Upper lobe of right lung (tissue), 1 donor: ENCODE measurements at regions not wholly inside any gene's neighbourhood (a gene's known extent, or its start where the extent isn't known, plus 50 kb on each side); places are given as distances from the start of the nearest gene placed in this dataset.
A peak's percentile ranks its signal among the peaks of the same experiment; 100 is the strongest.
"Not testable (repeated sequence)": the region's sequence is repeated elsewhere in the genome, so short reads cannot be mapped to it uniquely, and the experiment has no call there.

ENCODE experiments used
- ATAC-seq: fragments of 200-7000 bp; cut with Tn5 transposase; one replicate; pipeline ENCODE4 v1.9.1; 2020; ENCODE audit warnings: mild to moderate bottlenecking, moderate library complexity
- DNase-seq: peaks from one replicate; pipeline ENCODE4 v3.0.0-alpha.2; 2020
- H3K27ac ChIP-seq: fragments of 200-600 bp; one replicate; pipeline ENCODE4 v1.8.0; 2022
- H3K27me3 ChIP-seq: fragments of 200-600 bp; one replicate; pipeline ENCODE4 v1.8.0; 2022; ENCODE audit warnings: mild to moderate bottlenecking
- H3K36me3 ChIP-seq: fragments of 200-600 bp; one replicate; pipeline ENCODE4 v1.8.0; 2022
- H3K4me1 ChIP-seq: fragments of 200-600 bp; one replicate; pipeline ENCODE4 v1.8.0; 2022
- H3K4me3 ChIP-seq: fragments of 200-600 bp; one replicate; pipeline ENCODE4 v1.8.0; 2022; ENCODE audit warnings: mild to moderate bottlenecking
- H3K9me3 ChIP-seq: fragments of 200-600 bp; one replicate; pipeline ENCODE4 v1.8.0; 2022
- intact Hi-C: fragments of 100-400 bp; cut with DNase I; formaldehyde crosslinking; loops from one replicate; pipeline ENCODE4 v1.11.0; 2022
- TF ChIP-seq, protein P1 (sequence below): fragments of 200-600 bp; IDR thresholded peaks from one replicate; pipeline ENCODE4 v1.8.0; 2022; ENCODE audit warnings: antibody characterized with exemption
- donor health status: DM: no; HTN: yes; CAD: no; lungs with severe emphysema.

GRCh38 chr16:35794896-35795295, 2335.5 kb downstream of the TP53TG3F start:
- H3K4me3 ChIP-seq, result no peak overlapping the region
- intact Hi-C loops, result no loop called here

GRCh38 chr16:35795361-35796029, 2336.1 kb downstream of the TP53TG3F start:
- Histone ChIP-seq H3K27me3 (no peaks in the 10 kb centered on the region), H3K36me3 (no peaks in the 10 kb centered on the region), H3K4me1 (no peaks in the 10 kb centered on the region), H3K27ac (no peak overlapping the region), H3K4me3 (no peak overlapping the region), H3K9me3 (peaks cover 7% of the 10 kb centered on the region)
- DNase-seq (peak; percentile 54), ATAC-seq (no peak)
- TF ChIP-seq, protein P1, sequence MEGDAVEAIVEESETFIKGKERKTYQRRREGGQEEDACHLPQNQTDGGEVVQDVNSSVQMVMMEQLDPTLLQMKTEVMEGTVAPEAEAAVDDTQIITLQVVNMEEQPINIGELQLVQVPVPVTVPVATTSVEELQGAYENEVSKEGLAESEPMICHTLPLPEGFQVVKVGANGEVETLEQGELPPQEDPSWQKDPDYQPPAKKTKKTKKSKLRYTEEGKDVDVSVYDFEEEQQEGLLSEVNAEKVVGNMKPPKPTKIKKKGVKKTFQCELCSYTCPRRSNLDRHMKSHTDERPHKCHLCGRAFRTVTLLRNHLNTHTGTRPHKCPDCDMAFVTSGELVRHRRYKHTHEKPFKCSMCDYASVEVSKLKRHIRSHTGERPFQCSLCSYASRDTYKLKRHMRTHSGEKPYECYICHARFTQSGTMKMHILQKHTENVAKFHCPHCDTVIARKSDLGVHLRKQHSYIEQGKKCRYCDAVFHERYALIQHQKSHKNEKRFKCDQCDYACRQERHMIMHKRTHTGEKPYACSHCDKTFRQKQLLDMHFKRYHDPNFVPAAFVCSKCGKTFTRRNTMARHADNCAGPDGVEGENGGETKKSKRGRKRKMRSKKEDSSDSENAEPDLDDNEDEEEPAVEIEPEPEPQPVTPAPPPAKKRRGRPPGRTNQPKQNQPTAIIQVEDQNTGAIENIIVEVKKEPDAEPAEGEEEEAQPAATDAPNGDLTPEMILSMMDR, result no peak
- intact Hi-C loops, result no loop called here

More at GRCh38 chr16:35794896-35795295, 2335.5 kb downstream of the TP53TG3F start:
- no peak for DNase-seq
- H3K27ac ChIP-seq, result no peak overlapping the region
- ATAC-seq, result no peak
- TF ChIP-seq, protein P1, result no peak
- H3K36me3 ChIP-seq, result no peaks in the 10 kb centered on the region
- peaks cover 7% of the 10 kb centered on the region for H3K9me3 ChIP-seq
- H3K4me1 ChIP-seq, result no peaks in the 10 kb centered on the region
- no peaks in the 10 kb centered on the region for H3K27me3 ChIP-seq

- no peaks in the 10 kb centered on the region for H3K4me1 ChIP-seq
- ATAC-seq (no peak), DNase-seq (no peak)
- H3K36me3 ChIP-seq, result no peaks in the 10 kb centered on the region
- intact Hi-C loops, result no loop called here
- TF ChIP-seq, protein P1, result no peak
- no peaks in the 10 kb centered on the region for H3K27me3 ChIP-seq
- no peak overlapping the region for H3K4me3 ChIP-seq
- peaks cover 7% of the 10 kb centered on the region for H3K9me3 ChIP-seq
- no peak overlapping the region for H3K27ac ChIP-seq
These were observed 2338.4 kb downstream of the TP53TG3F start for GRCh38 chr16:35797811-35798210.

GRCh38 chr16:35798885-35799426, 2339.5 kb downstream of the TP53TG3F start:
- peaks cover 7% of the 10 kb centered on the region for H3K9me3 ChIP-seq
- no peak for ATAC-seq
- no peak overlapping the region for H3K27ac ChIP-seq
- TF ChIP-seq, protein P1, result no peak
- H3K36me3 ChIP-seq, result no peaks in the 10 kb centered on the region
- H3K27me3 ChIP-seq, result no peaks in the 10 kb centered on the region
- intact Hi-C loops, result no loop called here
- DNase-seq, result peak; percentile 33
- no peaks in the 10 kb centered on the region for H3K4me1 ChIP-seq
- no peak overlapping the region for H3K4me3 ChIP-seq

DNA sequence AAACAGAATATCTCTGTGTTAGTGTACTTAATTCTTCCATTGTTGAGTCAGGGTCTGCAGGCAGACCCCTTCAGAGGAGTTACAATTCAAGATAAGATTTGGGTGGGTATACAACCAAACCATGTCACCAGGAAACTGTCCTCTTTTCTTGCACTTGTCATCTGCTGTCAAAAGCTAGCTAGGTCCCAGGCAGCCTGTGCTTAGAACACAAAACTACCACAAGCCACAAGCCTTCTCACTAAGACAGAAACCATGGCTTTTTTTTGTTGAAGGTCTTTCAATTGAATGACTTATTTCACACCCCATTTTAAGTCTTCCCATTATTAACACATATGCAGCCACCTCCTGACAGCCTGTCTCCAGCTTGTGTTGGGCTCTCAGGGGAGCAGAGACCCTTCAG, 2345.1 kb downstream of the TP53TG3F start:
- H3K27ac ChIP-seq, H3K27me3 ChIP-seq, H3K4me3 ChIP-seq, ATAC-seq, H3K36me3 ChIP-seq, H3K4me1 ChIP-seq, DNase-seq, H3K9me3 ChIP-seq, intact Hi-C loops: not testable (repeated sequence)

- Histone ChIP-seq H3K4me1 (no peaks in the 10 kb centered on the region), H3K27ac (no peak overlapping the region), H3K9me3 (peaks cover 11% of the 10 kb centered on the region), H3K4me3 (no peak overlapping the region), H3K36me3 (no peaks in the 10 kb centered on the region), H3K27me3 (no peaks in the 10 kb centered on the region)
- TF ChIP-seq, protein P1, result no peak
- ATAC-seq (no peak), DNase-seq (no peak)
- intact Hi-C loops, result no loop called here
These were observed 2363.9 kb downstream of the TP53TG3F start for GRCh38 chr16:35823342-35823741.
